Endothelial cell of umbilical vein (primary cell): ENCODE measurements at regions not wholly inside any gene's neighbourhood (a gene's known extent, or its start where the extent isn't known, plus 50 kb on each side); places are given as distances from the start of the nearest gene placed in this dataset.

Experiments
- BruUV-seq: library from RNA; stranded (reverse); fragments of 400-500 nt; replicated peaks from 2 replicates; lab custom pipeline; 2021; lab: Mats Ljungman, UMichigan
- CTCF ChIA-PET: fragments of 300-600, 350-600 bp; sonication (Branson Sonifier 250); formaldehyde crosslinking; loops from one replicate; lab custom pipeline; 2021; ENCODE audit warnings: antibody characterized with exemption, inconsistent platforms; lab: Charles Lee
- POLR2A ChIA-PET: fragments of 300-600, 350-600 bp; sonication (Branson Sonifier 250); formaldehyde crosslinking; loops from one replicate; lab custom pipeline; 2021; ENCODE audit warnings: antibody characterized with exemption, inconsistent platforms; lab: Charles Lee
- DNase-seq: peaks from one replicate; pipeline ENCODE4 v3.0.0-alpha.2; 2011; ENCODE audit warnings: low read depth, low spot score
- FAIRE-seq: peaks from 2 replicates; lab custom pipeline; 2011; peaks lifted over from hg19 to GRCh38; lab: Jason Lieb, UNC
- H2AFZ ChIP-seq: 2 replicates; pipeline ENCODE4 v1.6.0; 2012; ENCODE audit warnings: low read depth, low read length, control low read depth, inconsistent platforms
- H3K27ac ChIP-seq: 2 replicates; pipeline ENCODE4 v1.5.1; 2011; ENCODE audit warnings: low read depth, mild to moderate bottlenecking, control low read depth, low read length, moderate library complexity; ENCODE audit not compliant: insufficient read depth
- H3K27me3 ChIP-seq, 2 experiments: 2 replicates each; pipeline versions ENCODE4 v1.6.0 to v1.6.1; 2011; ENCODE audit warnings: low read length in 2 of 2, mixed read lengths in 1 of 2; ENCODE audit not compliant: control insufficient read depth in 2 of 2, insufficient read depth in 2 of 2
- H3K36me3 ChIP-seq, 2 experiments: 2 replicates in 1 of 2; 3 replicates in 1 of 2; pipeline ENCODE4 v1.5.1; 2011; ENCODE audit warnings: low read length in 2 of 2, mild to moderate bottlenecking in 1 of 2, moderate library complexity in 1 of 2; ENCODE audit not compliant: control insufficient read depth in 2 of 2, insufficient read depth in 2 of 2; ENCODE audit errors: extremely low read depth in 1 of 2
- H3K4me1 ChIP-seq: 3 replicates; pipeline ENCODE4 v1.5.1; 2011; ENCODE audit warnings: mild to moderate bottlenecking, low read length; ENCODE audit not compliant: control insufficient read depth, insufficient read depth; ENCODE audit errors: extremely low read depth
- H3K4me2 ChIP-seq: 2 replicates; pipeline ENCODE4 v1.6.1; 2011; ENCODE audit warnings: low read length, control low read depth, mixed read lengths; ENCODE audit not compliant: insufficient read depth
- H3K4me3 ChIP-seq, 3 experiments: fragments of 200-600 bp in 1 of 3; sonication (generic), shearing (Covaris generic) in 1 of 3; replicated peaks in 1 of 3; 2 replicates each; pipeline ENCODE4 v1.5.1; 2011 to 2016; ENCODE audit warnings: control low read depth in 3 of 3, low read length in 3 of 3, mild to moderate bottlenecking in 2 of 3, inconsistent platforms in 1 of 3, low read depth in 1 of 3, moderate library complexity in 1 of 3; ENCODE audit not compliant: insufficient read depth in 1 of 3
- H3K79me2 ChIP-seq: 2 replicates; pipeline ENCODE4 v1.6.0; 2012; ENCODE audit warnings: low read length, inconsistent platforms; ENCODE audit not compliant: control insufficient read depth, insufficient read depth
- H3K9ac ChIP-seq: replicated peaks from 2 replicates; pipeline ENCODE3; 2011; ENCODE audit warnings: low read length, control low read depth; ENCODE audit not compliant: insufficient read depth; ENCODE audit errors: extremely low read depth
- H3K9me1 ChIP-seq: replicated peaks from 3 replicates; pipeline ENCODE4 v1.6.0; 2011; ENCODE audit warnings: mild to moderate bottlenecking, low read length; ENCODE audit not compliant: control insufficient read depth, insufficient read depth; ENCODE audit errors: extremely low read depth
- H3K9me3 ChIP-seq: replicated peaks from 2 replicates; pipeline ENCODE4 v1.5.1; 2012; ENCODE audit warnings: low read length, inconsistent platforms; ENCODE audit not compliant: control insufficient read depth, insufficient read depth
- H4K20me1 ChIP-seq: replicated peaks from 2 replicates; pipeline ENCODE3; 2011; ENCODE audit warnings: mild to moderate bottlenecking, low read length; ENCODE audit not compliant: control insufficient read depth, insufficient read depth; ENCODE audit errors: extremely low read depth
- CTCF ChIP-seq, 2 donors: IDR thresholded peaks; 1 replicate in 1 of 2; 2 replicates in 1 of 2; pipeline ENCODE4 v1.5.1; 2011; ENCODE audit warnings: low read length in 2 of 2, mild to moderate bottlenecking in 2 of 2, moderate library complexity in 2 of 2, control low read depth in 1 of 2, inconsistent platforms in 1 of 2, low read depth in 1 of 2; ENCODE audit not compliant: insufficient read depth in 1 of 2; ENCODE audit errors: extremely low read depth in 1 of 2
- EZH2 ChIP-seq: IDR thresholded peaks from 2 replicates; pipeline ENCODE4 v1.6.1; 2012; ENCODE audit warnings: borderline replicate concordance, low read depth, mild to moderate bottlenecking, moderate library complexity, low read length, inconsistent platforms; ENCODE audit not compliant: severe bottlenecking
- FOS ChIP-seq: IDR thresholded peaks from 2 replicates; pipeline ENCODE4 v1.6.1; 2011; ENCODE audit warnings: mild to moderate bottlenecking, low read length, moderate library complexity, borderline replicate concordance; ENCODE audit not compliant: insufficient read depth
- GATA2 ChIP-seq: IDR thresholded peaks from 2 replicates; pipeline ENCODE4 v1.7.0; 2011; ENCODE audit warnings: low read depth, mild to moderate bottlenecking, moderate library complexity, mixed read lengths, low read length; ENCODE audit not compliant: insufficient read length, insufficient read depth
- JUN ChIP-seq: IDR thresholded peaks from 2 replicates; pipeline ENCODE4 v1.6.1; 2011; ENCODE audit warnings: borderline replicate concordance, low read depth; ENCODE audit not compliant: insufficient read length, insufficient read depth
- MYC ChIP-seq: IDR thresholded peaks from one replicate; pipeline ENCODE4 v1.6.1; 2011; ENCODE audit warnings: mild to moderate bottlenecking, low read depth, low read length
- POLR2A ChIP-seq: IDR thresholded peaks from 2 replicates; pipeline ENCODE4 v1.6.1; 2012; ENCODE audit warnings: low read depth, mild to moderate bottlenecking, control low read depth, low read length
- POLR2AphosphoS5 ChIP-seq: IDR thresholded peaks from 2 replicates; pipeline ENCODE4 v1.6.1; 2012; ENCODE audit warnings: low read depth, mild to moderate bottlenecking, control low read depth, low read length, moderate library complexity; ENCODE audit not compliant: insufficient read depth
- dilution Hi-C: fragments of 300-500 bp; cut with MboI; formaldehyde crosslinking; loops from one replicate; pipeline ENCODE4 v1.15.0; 2019; ENCODE audit warnings: low sequenced_read_pairs; ENCODE audit not compliant: extremely low pct_ligation_motif_present
- intact Hi-C: fragments of 100-400 bp; cut with micrococcal nuclease; formaldehyde crosslinking; loops from one replicate; pipeline ENCODE4 v1.10.0; 2022
- TF ChIP-seq, protein P1 (sequence below): IDR thresholded peaks from 2 replicates; pipeline ENCODE4 v1.6.1; 2011; ENCODE audit not compliant: insufficient read depth, insufficient read length

GRCh38 chr2:19843992-19844515 lies 57.7 kb downstream of the TTC32 start:
- no peak overlapping the region for H3K4me2 ChIP-seq
- no peak overlapping the region for H3K27ac ChIP-seq
- FAIRE-seq (no peak), DNase-seq (no peak)
- no peaks in the 10 kb centered on the region for H3K79me2 ChIP-seq
- no peaks in the 10 kb centered on the region for H4K20me1 ChIP-seq
- intact Hi-C loops (no loop called here), dilution Hi-C loops (no loop called here)
- CTCF ChIA-PET = interaction anchor here (1.2 kb wide), 1 partner anchor 11 kb away, joined by 3 read pairs; no protein-coding TSS in a partner anchor
- no peaks in the 10 kb centered on the region for H3K9me1 ChIP-seq
- TF ChIP-seq EZH2 = no peak
- TF ChIP-seq FOS = no peak
- no peak for TF ChIP-seq MYC
- no peak for TF ChIP-seq GATA2
- no peak overlapping the region for H3K9ac ChIP-seq
- no peak overlapping the region for H2AFZ ChIP-seq
- no TSS peak for BruUV-seq
- H3K4me1 ChIP-seq = no peaks in the 10 kb centered on the region
- H3K4me3 ChIP-seq = no peak overlapping the region
- no peaks in the 10 kb centered on the region for H3K36me3 ChIP-seq
- H3K27me3 ChIP-seq = peaks cover 0 to 9% of the 10 kb centered on the region in 2 experiments
- POLR2A ChIA-PET = no interaction called here
- H3K9me3 ChIP-seq = no peaks in the 10 kb centered on the region

DNA sequence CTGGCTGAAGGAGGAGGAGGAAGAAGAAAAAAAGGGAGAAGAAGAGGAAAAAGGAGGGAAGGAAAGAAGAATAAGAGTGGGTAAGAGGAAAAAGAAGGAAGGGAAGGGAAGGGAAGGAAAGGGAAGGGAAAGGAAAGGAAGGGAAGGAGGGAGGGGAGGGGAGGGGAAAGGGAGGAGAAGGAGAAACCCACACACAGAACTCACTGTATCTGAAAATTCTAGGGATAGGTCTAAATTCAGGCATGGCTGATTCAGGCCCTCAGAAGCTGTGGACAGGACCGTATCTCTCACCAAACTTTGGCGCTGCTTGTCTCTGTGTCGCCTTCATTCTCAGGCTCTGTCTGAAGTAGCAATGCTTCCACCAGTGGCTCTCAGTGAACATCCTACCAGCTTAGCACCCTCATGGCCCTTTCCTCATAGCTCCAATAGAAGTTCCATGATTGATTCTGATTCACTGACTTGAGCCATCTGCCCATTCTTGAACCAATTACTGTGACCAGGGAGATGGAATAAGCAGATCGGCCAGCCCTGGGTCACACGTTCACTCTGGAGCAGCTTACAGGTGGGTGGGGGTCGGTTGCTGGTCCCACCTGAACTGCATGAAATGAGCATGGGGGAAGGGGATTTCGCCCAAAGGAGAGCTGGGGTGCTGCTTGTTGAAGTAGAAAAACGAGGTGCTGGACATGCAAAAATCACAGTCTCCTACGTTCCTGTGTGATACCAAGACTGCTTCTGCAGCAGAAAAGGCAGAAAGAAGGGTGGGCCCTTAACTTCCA lies 59.7 kb downstream of the TTC32 start:
- no peak overlapping the region for H3K27ac ChIP-seq
- peaks cover 0 to 9% of the 10 kb centered on the region in 2 experiments for H3K27me3 ChIP-seq
- no peaks in the 10 kb centered on the region for H3K4me1 ChIP-seq
- DNase-seq = no peak
- dilution Hi-C loops (no loop called here), intact Hi-C loops (no loop called here)
- no peaks in the 10 kb centered on the region for H3K79me2 ChIP-seq
- no peak for FAIRE-seq
- H4K20me1 ChIP-seq = no peaks in the 10 kb centered on the region
- no peaks in the 10 kb centered on the region for H3K9me3 ChIP-seq
- TF ChIP-seq, protein P1, sequence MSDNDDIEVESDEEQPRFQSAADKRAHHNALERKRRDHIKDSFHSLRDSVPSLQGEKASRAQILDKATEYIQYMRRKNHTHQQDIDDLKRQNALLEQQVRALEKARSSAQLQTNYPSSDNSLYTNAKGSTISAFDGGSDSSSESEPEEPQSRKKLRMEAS = no peak
- TF ChIP-seq FOS = no peak
- TF ChIP-seq POLR2AphosphoS5 = no peak
- TF ChIP-seq JUN = no peak
- no peak for TF ChIP-seq POLR2A
- TF ChIP-seq EZH2 = no peak
- no peak for TF ChIP-seq MYC
- no peak for TF ChIP-seq CTCF (IDR thresholded peaks at IDR 0.05; ENCODE audit: extremely low read depth in 1 of 2, insufficient read depth in 1 of 2, low read depth in 1 of 2, low read length in 2 of 2)
- no peak for TF ChIP-seq GATA2
- H3K4me2 ChIP-seq = no peak overlapping the region
- BruUV-seq = no TSS peak
- POLR2A ChIA-PET = no interaction called here
- H3K4me3 ChIP-seq = no peak overlapping the region
- H3K36me3 ChIP-seq = no peaks in the 10 kb centered on the region
- H3K9me1 ChIP-seq = no peaks in the 10 kb centered on the region
- CTCF ChIA-PET = no interaction called here
- no peak overlapping the region for H2AFZ ChIP-seq
- no peak overlapping the region for H3K9ac ChIP-seq
